Upper lobe of left lung (tissue), 6 donors: ENCODE measurements at regions not wholly inside any gene's neighbourhood (a gene's known extent, or its start where the extent isn't known, plus 50 kb on each side); places are given as distances from the start of the nearest gene placed in this dataset.

Experiments
- ATAC-seq, 2 donors: fragments of 200-7000 bp; cut with Tn5 transposase; one replicate each; pipeline ENCODE4 v1.9.1; 2022; ENCODE audit warnings: mild to moderate bottlenecking in 2 of 2, moderate library complexity in 2 of 2; ENCODE audit not compliant: low FRiP score in 2 of 2
- DNase-seq, 2 donors: peaks; one replicate each; pipeline ENCODE4 v3.0.0-alpha.2; 2019 to 2020
- H3K27ac ChIP-seq, 4 donors: fragments of 200-600 bp; sonication (generic); one replicate each; pipeline ENCODE4 v1.5.1; 2016 to 2019
- H3K27me3 ChIP-seq, 4 donors: fragments of 200-600 bp; sonication (generic); one replicate each; pipeline ENCODE4 v1.5.1; 2017 to 2019
- H3K36me3 ChIP-seq, 4 donors: fragments of 200-600 bp; sonication (generic); one replicate each; pipeline ENCODE4 v1.5.1; 2016 to 2019
- H3K4me1 ChIP-seq, 4 donors: fragments of 200-600 bp; sonication (generic); one replicate each; pipeline ENCODE4 v1.5.1; 2018 to 2019
- H3K4me3 ChIP-seq, 4 donors: fragments of 200-600 bp; sonication (generic); one replicate each; pipeline ENCODE4 v1.5.1; 2017 to 2019; ENCODE audit warnings: mild to moderate bottlenecking in 2 of 4, moderate library complexity in 1 of 4
- H3K9me3 ChIP-seq, 4 donors: fragments of 200-600 bp; sonication (generic); one replicate each; pipeline ENCODE4 v1.5.1; 2018 to 2019
- EP300 ChIP-seq, 4 donors: sonication (generic); formaldehyde crosslinking; IDR thresholded peaks; one replicate each; pipeline ENCODE4 v1.5.1; 2017; ENCODE audit warnings: antibody characterized with exemption in 4 of 4, control low read depth in 2 of 4
- POLR2A ChIP-seq, 4 donors: fragments of 450-650 bp; IDR thresholded peaks; one replicate each; pipeline ENCODE4 v1.5.1; 2016 to 2017; ENCODE audit warnings: antibody characterized with exemption in 4 of 4, mild to moderate bottlenecking in 2 of 4
- POLR2AphosphoS5 ChIP-seq, 2 donors: sonication (generic); formaldehyde crosslinking; IDR thresholded peaks; one replicate each; pipeline ENCODE4 v1.5.1; 2017; ENCODE audit warnings: antibody characterized with exemption in 2 of 2
- WGBS, 2 donors: methylation state at CpG; one replicate each; pipeline ENCODE4 v1.1.5; 2017 to 2018; 5-methylcytosine and 5-hydroxymethylcytosine counted together
- small RNA-seq, 4 donors: library from RNA; depleted of rRNA; stranded (forward); fragments of <200 nt; gene quantifications; one replicate each; pipeline ENCODE3, GENCODE V24; 2016
- TF ChIP-seq, protein P1 (sequence below), 6 experiments: fragments of 450-650 bp in 4 of 6; fragments of 200-600 bp in 2 of 6; sonication (generic) in 2 of 6; IDR thresholded peaks; one replicate each; pipeline ENCODE4 v1.5.1; 2016 to 2019; ENCODE audit warnings: antibody characterized with exemption in 6 of 6
- donor health status: DM: no; HTN: no; CAD: no; lungs with moderate emphysema.
- donor health status: DM: no; HTN: yes; CAD: no; lungs with severe emphysema.

- H3K9me3 ChIP-seq, result no peaks in the 10 kb centered on the region
- TF ChIP-seq, protein P1, sequence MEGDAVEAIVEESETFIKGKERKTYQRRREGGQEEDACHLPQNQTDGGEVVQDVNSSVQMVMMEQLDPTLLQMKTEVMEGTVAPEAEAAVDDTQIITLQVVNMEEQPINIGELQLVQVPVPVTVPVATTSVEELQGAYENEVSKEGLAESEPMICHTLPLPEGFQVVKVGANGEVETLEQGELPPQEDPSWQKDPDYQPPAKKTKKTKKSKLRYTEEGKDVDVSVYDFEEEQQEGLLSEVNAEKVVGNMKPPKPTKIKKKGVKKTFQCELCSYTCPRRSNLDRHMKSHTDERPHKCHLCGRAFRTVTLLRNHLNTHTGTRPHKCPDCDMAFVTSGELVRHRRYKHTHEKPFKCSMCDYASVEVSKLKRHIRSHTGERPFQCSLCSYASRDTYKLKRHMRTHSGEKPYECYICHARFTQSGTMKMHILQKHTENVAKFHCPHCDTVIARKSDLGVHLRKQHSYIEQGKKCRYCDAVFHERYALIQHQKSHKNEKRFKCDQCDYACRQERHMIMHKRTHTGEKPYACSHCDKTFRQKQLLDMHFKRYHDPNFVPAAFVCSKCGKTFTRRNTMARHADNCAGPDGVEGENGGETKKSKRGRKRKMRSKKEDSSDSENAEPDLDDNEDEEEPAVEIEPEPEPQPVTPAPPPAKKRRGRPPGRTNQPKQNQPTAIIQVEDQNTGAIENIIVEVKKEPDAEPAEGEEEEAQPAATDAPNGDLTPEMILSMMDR (IDR thresholded peaks at IDR 0.05), result no peak
- no peak for TF ChIP-seq POLR2AphosphoS5 (IDR thresholded peaks at IDR 0.05)
- no peak for TF ChIP-seq EP300 (IDR thresholded peaks at IDR 0.05)
- no peak for TF ChIP-seq POLR2A (IDR thresholded peaks at IDR 0.05)
- ATAC-seq, result no peak
Observed at GRCh38 chr13:44320611-44321010, 53.0 kb upstream of the SERP2 start.

GRCh38 chr13:44321961-44322360 is 51.7 kb upstream of the SERP2 start:
- Histone ChIP-seq H3K4me3 (no peak overlapping the region), H3K27ac (no peak overlapping the region), H3K9me3 (no peaks in the 10 kb centered on the region), H3K27me3 (no peaks in the 10 kb centered on the region), H3K36me3 (no peaks in the 10 kb centered on the region), H3K4me1 (no peaks in the 10 kb centered on the region)
- ATAC-seq (no peak), DNase-seq (no peak)
- 89 to 96% methylated on average over 2 of the region's 2 CpGs for WGBS, 2 donors
- TF ChIP-seq POLR2A (IDR thresholded peaks at IDR 0.05) (no peak), POLR2AphosphoS5 (IDR thresholded peaks at IDR 0.05) (no peak), EP300 (IDR thresholded peaks at IDR 0.05) (no peak)
- TF ChIP-seq, protein P1 (IDR thresholded peaks at IDR 0.05), result no peak

More at GRCh38 chr13:44320611-44321010, 53.0 kb upstream of the SERP2 start:
- Histone ChIP-seq H3K27ac (no peak overlapping the region), H3K27me3 (no peaks in the 10 kb centered on the region), H3K36me3 (no peaks in the 10 kb centered on the region), H3K4me1 (no peaks in the 10 kb centered on the region), H3K4me3 (no peak overlapping the region)
- no peak for DNase-seq

- no peaks in the 10 kb centered on the region for H3K9me3 ChIP-seq
- H3K27me3 ChIP-seq, result no peaks in the 10 kb centered on the region
- H3K27ac ChIP-seq, result no peak overlapping the region
- WGBS, 2 donors, result 74 to 78% methylated on average over 2 of the region's 2 CpGs
- H3K4me3 ChIP-seq, result no peak overlapping the region
- TF ChIP-seq POLR2A (IDR thresholded peaks at IDR 0.05) (no peak), EP300 (IDR thresholded peaks at IDR 0.05) (peak in 1 of 4 donors; percentile 74)
- TF ChIP-seq, protein P1 (IDR thresholded peaks at IDR 0.05), result no peak
- ATAC-seq (no peak), DNase-seq (peak in 1 of 2 donors; percentile 43)
- H3K36me3 ChIP-seq, result no peaks in the 10 kb centered on the region
- no peaks in the 10 kb centered on the region for H3K4me1 ChIP-seq
Observed at GRCh38 chr13:44322928-44323327, 50.7 kb upstream of the SERP2 start.

DNA sequence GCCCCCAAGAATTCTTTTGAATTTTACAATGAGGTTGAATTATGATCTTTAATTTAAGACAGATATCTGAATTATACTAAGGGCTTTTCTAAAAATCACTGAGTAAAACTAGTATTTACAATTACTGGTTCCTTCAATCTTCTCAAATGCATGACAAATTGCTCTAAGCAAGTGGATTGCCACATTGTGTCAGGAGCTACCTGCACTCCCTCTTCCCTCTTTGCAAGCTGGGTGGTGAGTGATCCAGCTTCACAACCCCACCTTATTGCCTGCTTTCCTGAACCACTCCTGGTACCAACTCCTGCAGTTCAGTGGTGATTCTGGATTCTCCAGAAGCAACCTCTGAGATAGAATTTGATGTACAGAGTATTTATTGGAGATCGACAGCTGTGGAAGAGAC is 49.9 kb upstream of the SERP2 start:
- 95 to 96% methylated on average over 1 of the region's 1 CpG for WGBS, 2 donors
- ATAC-seq, result no peak

More for the DNA sequence above, 49.9 kb upstream of the SERP2 start:
- TF ChIP-seq, protein P1 (IDR thresholded peaks at IDR 0.05), result no peak
- TF ChIP-seq POLR2AphosphoS5 (IDR thresholded peaks at IDR 0.05), result no peak
- H3K9me3 ChIP-seq, result no peaks in the 10 kb centered on the region
- H3K4me3 ChIP-seq, result no peak overlapping the region
- no peak overlapping the region for H3K27ac ChIP-seq
- no peaks in the 10 kb centered on the region for H3K4me1 ChIP-seq
- no peaks in the 10 kb centered on the region for H3K36me3 ChIP-seq
- no peak for DNase-seq
- H3K27me3 ChIP-seq, result no peaks in the 10 kb centered on the region

Small RNA genes in the stretch of these regions (small RNA-seq; reads per million reads assigned to genes)
- gene MIR8079, result 0 reads per million in 4 donors
